ENCODE measurements at regions not wholly inside any gene's neighbourhood (a gene's known extent, or its start where the extent isn't known, plus 50 kb on each side); places are given as distances from the start of the nearest gene placed in this dataset.

DNA sequence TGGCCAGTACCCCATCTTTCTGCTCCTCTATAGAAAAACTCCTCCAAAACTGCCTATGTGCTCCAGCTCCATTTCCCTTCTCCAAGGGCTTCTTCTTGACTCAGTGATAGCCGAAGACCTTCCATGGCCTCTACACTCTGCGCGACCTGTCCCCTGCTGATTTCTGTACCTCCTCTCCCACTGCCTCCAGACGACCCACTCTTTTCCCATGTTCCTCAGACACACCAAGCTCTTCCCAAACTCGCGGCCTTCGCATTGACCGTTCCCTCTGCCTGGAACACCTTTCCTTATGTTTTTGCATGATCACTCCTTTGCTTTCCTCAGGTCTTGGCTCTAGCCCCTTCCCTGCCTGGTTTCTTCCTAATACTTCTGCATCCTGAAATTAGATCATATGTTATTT is 255.6 kb upstream of the SDK2 start:
- H3K4me3 ChIP-seq (ENCODE audit: low read length) = no peak overlapping the region
- no peak overlapping the region for H3K27ac ChIP-seq (ENCODE audit: low read length)
- no peaks in the 10 kb centered on the region for H3K79me2 ChIP-seq (ENCODE audit: low read length)
- TF ChIP-seq EZH2 (optimal IDR thresholded peaks at IDR 0.05; ENCODE audit: low read depth, low read length) = no peak
- TF ChIP-seq EZH2phosphoT487 (IDR thresholded peaks at IDR 0.05; ENCODE audit: low read length) = no peak
- no peak overlapping the region for H2AFZ ChIP-seq (ENCODE audit: low read length)
- no peak overlapping the region for H3K4me2 ChIP-seq (ENCODE audit: low read depth, low read length)
- no peaks in the 10 kb centered on the region for H3K36me3 ChIP-seq (replicated peaks; ENCODE audit: insufficient read depth, low read length)
- H4K20me1 ChIP-seq (ENCODE audit: insufficient read depth, low read length) = no peaks in the 10 kb centered on the region
- peaks cover 84% of the 10 kb centered on the region for H3K27me3 ChIP-seq (replicated peaks; ENCODE audit: insufficient read depth, low read length)
- H3F3A ChIP-seq (ENCODE audit: insufficient read depth, low read length) = no peaks in the 10 kb centered on the region
- no peaks in the 10 kb centered on the region for H3K4me1 ChIP-seq (ENCODE audit: low read length)
- DNase-seq = no peak
- H3K9ac ChIP-seq (ENCODE audit: low read length) = no peak overlapping the region
- no peaks in the 10 kb centered on the region for H3K9me3 ChIP-seq (replicated peaks; ENCODE audit: insufficient read depth, low read length)
- no peaks in the 10 kb centered on the region for H3K9me2 ChIP-seq (replicated peaks; ENCODE audit: insufficient read depth, low read length)

- H3K9me2 ChIP-seq (replicated peaks; ENCODE audit: insufficient read depth, low read length) = no peaks in the 10 kb centered on the region
- no peak overlapping the region for H3K4me2 ChIP-seq (ENCODE audit: low read depth, low read length)
- no peaks in the 10 kb centered on the region for H3K9me3 ChIP-seq (replicated peaks; ENCODE audit: insufficient read depth, low read length)
- H4K20me1 ChIP-seq (ENCODE audit: insufficient read depth, low read length) = no peaks in the 10 kb centered on the region
- no peak overlapping the region for H3K4me3 ChIP-seq (ENCODE audit: low read length)
- H2AFZ ChIP-seq (ENCODE audit: low read length) = no peak overlapping the region
- H3K4me1 ChIP-seq (ENCODE audit: low read length) = no peaks in the 10 kb centered on the region
- DNase-seq = no peak
- no peaks in the 10 kb centered on the region for H3K36me3 ChIP-seq (replicated peaks; ENCODE audit: insufficient read depth, low read length)
- H3K79me2 ChIP-seq (ENCODE audit: low read length) = no peaks in the 10 kb centered on the region
- peaks cover 79% of the 10 kb centered on the region for H3K27me3 ChIP-seq (replicated peaks; ENCODE audit: insufficient read depth, low read length)
- no peaks in the 10 kb centered on the region for H3F3A ChIP-seq (ENCODE audit: insufficient read depth, low read length)
- H3K9ac ChIP-seq (ENCODE audit: low read length) = no peak overlapping the region
- H3K27ac ChIP-seq (ENCODE audit: low read length) = no peak overlapping the region
- no peak for TF ChIP-seq EZH2 (optimal IDR thresholded peaks at IDR 0.05; ENCODE audit: low read depth, low read length)
Observed at GRCh38 chr17:73900516-73900915, 256.3 kb upstream of the SDK2 start.

DNA sequence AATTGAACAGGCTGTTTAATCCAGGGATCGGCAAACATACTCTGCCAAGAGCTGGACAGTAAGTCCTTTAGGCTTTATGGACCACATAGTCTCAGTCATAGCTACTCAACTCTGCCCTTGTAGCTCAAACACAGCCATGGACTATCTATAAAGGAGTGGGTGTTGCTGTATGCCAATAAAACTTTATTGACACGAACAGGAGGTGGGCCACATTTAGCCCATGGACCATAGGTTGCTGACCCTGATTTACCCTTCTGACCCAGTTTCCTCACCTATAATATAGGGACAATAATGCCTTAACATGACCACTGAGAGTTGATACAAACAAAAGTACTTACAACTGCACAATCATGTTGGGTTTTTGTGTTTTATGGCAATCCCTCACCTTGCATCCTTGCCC is 257.0 kb upstream of the SDK2 start:
- Histone ChIP-seq H3K4me2 (ENCODE audit: low read depth, low read length) (no peak overlapping the region), H3K9me3 (replicated peaks; ENCODE audit: insufficient read depth, low read length) (no peaks in the 10 kb centered on the region), H3K79me2 (ENCODE audit: low read length) (no peaks in the 10 kb centered on the region), H3K27me3 (replicated peaks; ENCODE audit: insufficient read depth, low read length) (peaks cover 79% of the 10 kb centered on the region), H3F3A (ENCODE audit: insufficient read depth, low read length) (no peaks in the 10 kb centered on the region), H3K9ac (ENCODE audit: low read length) (no peak overlapping the region), H3K4me1 (ENCODE audit: low read length) (no peaks in the 10 kb centered on the region), H2AFZ (ENCODE audit: low read length) (no peak overlapping the region), H3K4me3 (ENCODE audit: low read length) (no peak overlapping the region), H4K20me1 (ENCODE audit: insufficient read depth, low read length) (no peaks in the 10 kb centered on the region), H3K9me2 (replicated peaks; ENCODE audit: insufficient read depth, low read length) (no peaks in the 10 kb centered on the region), H3K36me3 (replicated peaks; ENCODE audit: insufficient read depth, low read length) (no peaks in the 10 kb centered on the region), H3K27ac (ENCODE audit: low read length) (no peak overlapping the region)
- no peak for TF ChIP-seq EZH2phosphoT487 (IDR thresholded peaks at IDR 0.05; ENCODE audit: low read length)
- DNase-seq = no peak

DNA sequence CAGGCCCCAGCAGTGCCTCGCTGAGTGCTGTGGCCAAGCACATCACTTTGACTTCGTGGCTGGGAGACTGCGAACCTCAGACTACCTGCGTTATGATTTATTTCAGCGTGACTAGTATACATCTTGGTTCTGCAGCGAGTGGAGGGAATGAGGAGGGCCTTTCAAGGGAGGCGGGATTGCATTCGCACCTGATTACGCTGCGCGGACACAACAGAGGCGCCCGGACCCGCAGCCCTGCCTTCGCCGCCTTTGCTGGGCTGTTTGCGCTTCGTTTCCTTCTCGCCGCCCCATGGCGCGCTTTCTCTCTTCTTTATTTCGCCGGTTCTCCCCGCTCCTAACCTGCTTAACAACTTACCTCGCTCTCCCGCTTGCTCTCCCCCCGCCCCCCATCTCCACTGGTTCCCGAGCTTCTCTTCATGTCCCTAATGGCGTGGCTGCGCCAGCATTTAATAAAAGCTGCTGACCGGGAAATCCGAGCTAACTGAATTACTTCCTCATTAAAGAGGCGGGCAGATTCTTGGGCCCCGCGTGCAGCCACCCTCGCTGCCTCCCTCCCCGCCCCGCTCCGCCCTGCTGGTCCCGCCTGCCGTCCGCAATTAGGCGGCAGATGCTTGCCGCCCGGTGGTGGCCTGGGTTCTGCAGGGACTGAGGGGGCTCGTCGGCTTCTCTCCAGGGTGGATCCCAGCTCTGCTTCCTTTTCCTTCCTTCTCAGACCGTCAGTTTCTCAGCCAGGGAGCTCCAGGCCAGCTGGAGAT is 257.6 kb upstream of the SDK2 start:
- Histone ChIP-seq H3K4me2 (ENCODE audit: low read depth, low read length) (peak overlapping the region; percentile 6; the same call in 1 of the 2 replicates), H3K79me2 (ENCODE audit: low read length) (no peaks in the 10 kb centered on the region), H3K4me3 (ENCODE audit: low read length) (no peak overlapping the region), H2AFZ (ENCODE audit: low read length) (no peak overlapping the region), H3K27ac (ENCODE audit: low read length) (no peak overlapping the region), H3K36me3 (replicated peaks; ENCODE audit: insufficient read depth, low read length) (no peaks in the 10 kb centered on the region), H3K27me3 (replicated peaks; ENCODE audit: insufficient read depth, low read length) (peaks cover 79% of the 10 kb centered on the region), H3F3A (ENCODE audit: insufficient read depth, low read length) (no peaks in the 10 kb centered on the region), H3K9ac (ENCODE audit: low read length) (no peak overlapping the region), H4K20me1 (ENCODE audit: insufficient read depth, low read length) (no peaks in the 10 kb centered on the region; the same call in 1 of the 2 replicates), H3K9me3 (replicated peaks; ENCODE audit: insufficient read depth, low read length) (no peaks in the 10 kb centered on the region), H3K9me2 (replicated peaks; ENCODE audit: insufficient read depth, low read length) (no peaks in the 10 kb centered on the region), H3K4me1 (ENCODE audit: low read length) (no peaks in the 10 kb centered on the region)
- DNase-seq = no peak
- TF ChIP-seq, protein P1, sequence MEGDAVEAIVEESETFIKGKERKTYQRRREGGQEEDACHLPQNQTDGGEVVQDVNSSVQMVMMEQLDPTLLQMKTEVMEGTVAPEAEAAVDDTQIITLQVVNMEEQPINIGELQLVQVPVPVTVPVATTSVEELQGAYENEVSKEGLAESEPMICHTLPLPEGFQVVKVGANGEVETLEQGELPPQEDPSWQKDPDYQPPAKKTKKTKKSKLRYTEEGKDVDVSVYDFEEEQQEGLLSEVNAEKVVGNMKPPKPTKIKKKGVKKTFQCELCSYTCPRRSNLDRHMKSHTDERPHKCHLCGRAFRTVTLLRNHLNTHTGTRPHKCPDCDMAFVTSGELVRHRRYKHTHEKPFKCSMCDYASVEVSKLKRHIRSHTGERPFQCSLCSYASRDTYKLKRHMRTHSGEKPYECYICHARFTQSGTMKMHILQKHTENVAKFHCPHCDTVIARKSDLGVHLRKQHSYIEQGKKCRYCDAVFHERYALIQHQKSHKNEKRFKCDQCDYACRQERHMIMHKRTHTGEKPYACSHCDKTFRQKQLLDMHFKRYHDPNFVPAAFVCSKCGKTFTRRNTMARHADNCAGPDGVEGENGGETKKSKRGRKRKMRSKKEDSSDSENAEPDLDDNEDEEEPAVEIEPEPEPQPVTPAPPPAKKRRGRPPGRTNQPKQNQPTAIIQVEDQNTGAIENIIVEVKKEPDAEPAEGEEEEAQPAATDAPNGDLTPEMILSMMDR (IDR thresholded peaks at IDR 0.05; ENCODE audit: low read length) = no peak
- no peak for TF ChIP-seq EZH2phosphoT487 (IDR thresholded peaks at IDR 0.05; ENCODE audit: low read length)
- no peak for TF ChIP-seq EZH2 (optimal IDR thresholded peaks at IDR 0.05; ENCODE audit: low read depth, low read length)

All from MM.1S (cell line).